CD14-positive monocyte (primary cell): ENCODE measurements at regions not wholly inside any gene's neighbourhood (a gene's known extent, or its start where the extent isn't known, plus 50 kb on each side); places are given as distances from the start of the nearest gene placed in this dataset.

Experiments used
- DNase-seq, 3 donors: peaks; one replicate each; pipeline ENCODE4 v3.0.0-alpha.2; 2011 to 2022
- H2AFZ ChIP-seq: 2 replicates; pipeline ENCODE4 v1.6.0; 2012; ENCODE audit warnings: mild to moderate bottlenecking, low read depth, low read length, inconsistent platforms; ENCODE audit not compliant: insufficient read depth, poor library complexity, severe bottlenecking
- H3K27ac ChIP-seq, 2 donors: 1 replicate in 1 of 2; 2 replicates in 1 of 2; pipeline ENCODE4 v1.5.1; 2012 to 2013; ENCODE audit warnings: low read length in 2 of 2, control low read depth in 1 of 2, inconsistent platforms in 1 of 2, low read depth in 1 of 2, mild to moderate bottlenecking in 1 of 2
- H3K27me3 ChIP-seq, 2 donors: one replicate each; pipeline versions ENCODE4 v1.6.0 to v1.6.1; 2011 to 2013; ENCODE audit warnings: low read length in 2 of 2; ENCODE audit not compliant: control insufficient read depth in 2 of 2, insufficient read depth in 2 of 2
- H3K36me3 ChIP-seq, 2 donors: replicated peaks in 1 of 2; 1 replicate in 1 of 2; 2 replicates in 1 of 2; pipeline versions ENCODE4 v1.5.1 to v1.6.1; 2012 to 2013; ENCODE audit warnings: low read length in 2 of 2, control low read depth in 1 of 2, inconsistent platforms in 1 of 2, mild to moderate bottlenecking in 1 of 2; ENCODE audit not compliant: insufficient read depth in 2 of 2, control insufficient read depth in 1 of 2
- H3K4me1 ChIP-seq, 2 donors: 1 replicate in 1 of 2; 2 replicates in 1 of 2; pipeline versions ENCODE4 v1.5.1 to v1.6.1; 2012 to 2013; ENCODE audit warnings: low read length in 2 of 2, control low read depth in 1 of 2, inconsistent platforms in 1 of 2, mild to moderate bottlenecking in 1 of 2, moderate library complexity in 1 of 2; ENCODE audit not compliant: insufficient read depth in 2 of 2, control insufficient read depth in 1 of 2
- H3K4me2 ChIP-seq: replicated peaks from 2 replicates; pipeline ENCODE3; 2012; ENCODE audit warnings: low read length, moderate library complexity, mild to moderate bottlenecking; ENCODE audit not compliant: poor library complexity, severe bottlenecking; ENCODE audit errors: extremely low read depth
- H3K4me3 ChIP-seq, 3 experiments: fragments of 200-600 bp in 1 of 3; sonication (generic) in 1 of 3; replicated peaks in 1 of 3; 1 replicate in 2 of 3; 2 replicates in 1 of 3; pipeline ENCODE4 v1.5.1; 2011 to 2013; ENCODE audit warnings: low read length in 3 of 3, mild to moderate bottlenecking in 3 of 3, control low read depth in 2 of 3, low read depth in 2 of 3, inconsistent platforms in 1 of 3, moderate library complexity in 1 of 3
- H3K79me2 ChIP-seq: 2 replicates; pipeline ENCODE4 v1.6.0; 2012; ENCODE audit warnings: mild to moderate bottlenecking, control low read depth, inconsistent platforms, low read length, moderate library complexity; ENCODE audit not compliant: insufficient read depth
- H3K9ac ChIP-seq: 2 replicates; pipeline ENCODE4 v1.6.0; 2017; ENCODE audit warnings: low read length, mild to moderate bottlenecking; ENCODE audit not compliant: insufficient read depth, poor library complexity, severe bottlenecking
- H3K9me3 ChIP-seq, 2 donors: replicated peaks in 1 of 2; 1 replicate in 1 of 2; 2 replicates in 1 of 2; pipeline versions ENCODE4 v1.5.1 to v1.6.1; 2012 to 2013; ENCODE audit warnings: low read length in 2 of 2, control low read depth in 1 of 2; ENCODE audit not compliant: control insufficient read depth in 1 of 2, insufficient read depth in 1 of 2
- H4K20me1 ChIP-seq: 2 replicates; pipeline ENCODE4 v1.6.0; 2012; ENCODE audit warnings: mild to moderate bottlenecking, low read length, control low read depth, moderate library complexity; ENCODE audit not compliant: insufficient read depth
- H3K27ac Mint-ChIP-seq, 7 donors: one replicate each; pipeline ENCODE4 v1.8.0; 2020; ENCODE audit warnings: mild to moderate bottlenecking in 7 of 7, mixed read lengths in 7 of 7, moderate library complexity in 6 of 7, inconsistent platforms in 2 of 7
- H3K27me3 Mint-ChIP-seq, 3 donors: one replicate each; pipeline ENCODE4 v1.8.0; 2021 to 2022; ENCODE audit warnings: low read depth in 3 of 3, mild to moderate bottlenecking in 3 of 3, mixed read lengths in 3 of 3, moderate library complexity in 3 of 3, inconsistent platforms in 1 of 3
- H3K36me3 Mint-ChIP-seq, 2 donors: one replicate each; pipeline ENCODE4 v1.8.0; 2020; ENCODE audit warnings: mixed read lengths in 2 of 2, inconsistent platforms in 1 of 2, mild to moderate bottlenecking in 1 of 2
- H3K4me1 Mint-ChIP-seq: one replicate; pipeline ENCODE4 v1.8.0; 2020; ENCODE audit warnings: mild to moderate bottlenecking, mixed read lengths
- H3K4me3 Mint-ChIP-seq, 2 donors: one replicate each; pipeline ENCODE4 v1.8.0; 2020; ENCODE audit warnings: mild to moderate bottlenecking in 2 of 2, mixed read lengths in 2 of 2, moderate library complexity in 1 of 2
- H3K9me3 Mint-ChIP-seq, 7 donors: one replicate each; pipeline ENCODE4 v1.8.0; 2020 to 2022; ENCODE audit warnings: mixed read lengths in 7 of 7, mild to moderate bottlenecking in 6 of 7, moderate library complexity in 6 of 7, inconsistent platforms in 2 of 7
- CTCF ChIP-seq: fragments of 200-600 bp; IDR thresholded peaks from one replicate; pipeline ENCODE4 v1.8.0; 2022; ENCODE audit warnings: antibody characterized with exemption, mild to moderate bottlenecking
- WGBS: methylation state at CpG from one replicate; pipeline ENCODE4 v1.1.5; 2013; ENCODE audit warnings: missing lambda C conversion rate; ENCODE audit not compliant: insufficient coverage; 5-methylcytosine and 5-hydroxymethylcytosine counted together
- intact Hi-C, 2 donors: fragments of 100-400 bp; cut with micrococcal nuclease; formaldehyde crosslinking; loops; one replicate each; pipeline versions ENCODE4 v1.15.0 to v1.15.1; 2023

GRCh38 chr10:55091691-55092328, 290.8 kb upstream of the PCDH15 start:
- Histone ChIP-seq H3K79me2 (no peaks in the 10 kb centered on the region), H3K4me3 (no peak overlapping the region), H2AFZ (no peak overlapping the region), H4K20me1 (no peaks in the 10 kb centered on the region), H3K4me2 (no peak overlapping the region), H3K4me1 (no peaks in the 10 kb centered on the region), H3K27ac (no peak overlapping the region), H3K36me3 (no peaks in the 10 kb centered on the region), H3K9ac (no peak overlapping the region), H3K9me3 (no peaks in the 10 kb centered on the region), H3K27me3 (no peaks in the 10 kb centered on the region)
- Mint-ChIP-seq H3K27ac (no peak overlapping the region), H3K4me1 (no peaks in the 10 kb centered on the region), H3K36me3 (no peaks in the 10 kb centered on the region), H3K9me3 (no peaks in the 10 kb centered on the region), H3K4me3 (no peak overlapping the region), H3K27me3 (peaks cover 0 to 2% (median 0%) of the 10 kb centered on the region in 3 donors)
- DNase-seq, result no peak
- intact Hi-C loops, result no loop called here
- WGBS, result no CpG with 5 or more reads among the region's 1 CpG
- peak; percentile 58 for TF ChIP-seq CTCF

- H3K4me3 ChIP-seq, result no peak overlapping the region
- no peak overlapping the region for H3K9ac ChIP-seq
- no peaks in the 10 kb centered on the region for H3K36me3 Mint-ChIP-seq
- DNase-seq, result no peak
- no CpG with 5 or more reads among the region's 1 CpG for WGBS
- no peaks in the 10 kb centered on the region for H3K4me1 Mint-ChIP-seq
- no peak overlapping the region for H3K4me3 Mint-ChIP-seq
- H3K27ac Mint-ChIP-seq, result no peak overlapping the region
- no peaks in the 10 kb centered on the region for H3K79me2 ChIP-seq
- H3K4me1 ChIP-seq, result no peaks in the 10 kb centered on the region
- no peaks in the 10 kb centered on the region for H3K27me3 ChIP-seq
- H3K9me3 Mint-ChIP-seq, result peaks cover 0 to 18% (median 7%) of the 10 kb centered on the region in 7 donors
- H3K4me2 ChIP-seq, result no peak overlapping the region
- TF ChIP-seq CTCF, result no peak
- H3K27ac ChIP-seq, result no peak overlapping the region
- intact Hi-C loops, result no loop called here
- H3K27me3 Mint-ChIP-seq, result peaks cover 0 to 2% (median 0%) of the 10 kb centered on the region in 3 donors
- H3K9me3 ChIP-seq, result peaks cover 0 to 6% of the 10 kb centered on the region in 2 donors
- H4K20me1 ChIP-seq, result no peaks in the 10 kb centered on the region
- H2AFZ ChIP-seq, result no peak overlapping the region
- H3K36me3 ChIP-seq, result no peaks in the 10 kb centered on the region
These were observed 277.1 kb upstream of the PCDH15 start for GRCh38 chr10:55078121-55078520.
